Psoas muscle (tissue), 7 donors: ENCODE measurements at regions not wholly inside any gene's neighbourhood (a gene's known extent, or its start where the extent isn't known, plus 50 kb on each side); places are given as distances from the start of the nearest gene placed in this dataset.

Experiments used
- ATAC-seq, 4 donors: fragments of 200-7000 bp; cut with Tn5 transposase; one replicate each; pipeline ENCODE4 v1.9.1; 2020; ENCODE audit warnings: moderate library complexity in 3 of 4, mild to moderate bottlenecking in 2 of 4
- DNase-seq, 2 donors: peaks; one replicate each; pipeline ENCODE4 v3.0.0-alpha.2; 2020
- H3K27ac ChIP-seq: fragments of 200-600 bp; one replicate; pipeline ENCODE4 v1.8.0; 2022
- H3K27me3 ChIP-seq, 3 donors: fragments of 200-600 bp in 1 of 3; one replicate each; pipeline versions ENCODE4 v1.6.1 to v1.8.0; 2013 to 2022; ENCODE audit warnings: low read length in 2 of 3, mild to moderate bottlenecking in 2 of 3, moderate library complexity in 1 of 3; ENCODE audit not compliant: insufficient read depth in 3 of 3
- H3K36me3 ChIP-seq, 2 donors: fragments of 200-600 bp in 1 of 2; one replicate each; pipeline versions ENCODE4 v1.6.1 to v1.8.0; 2013 to 2022; ENCODE audit warnings: low read depth in 1 of 2, mild to moderate bottlenecking in 1 of 2, moderate library complexity in 1 of 2; ENCODE audit not compliant: insufficient read depth in 1 of 2
- H3K4me1 ChIP-seq: fragments of 200-600 bp; one replicate; pipeline ENCODE4 v1.8.0; 2022
- H3K4me3 ChIP-seq: fragments of 200-600 bp; one replicate; pipeline ENCODE4 v1.8.0; 2022; ENCODE audit warnings: mild to moderate bottlenecking
- H3K9me3 ChIP-seq: fragments of 200-600 bp; one replicate; pipeline ENCODE4 v1.8.0; 2022
- WGBS, 3 donors: extraction: QIAGEN DNeasy Blood & Tissue Kit; methylation state at CpG; one replicate each; pipeline versions ENCODE4 v1.1.6 to v1.1.7; 2013; 5-methylcytosine and 5-hydroxymethylcytosine counted together
- intact Hi-C, 2 donors: fragments of 100-400 bp; cut with DNase I; formaldehyde crosslinking; loops; one replicate each; pipeline versions ENCODE4 v1.11.0 to v1.14.2; 2022
- TF ChIP-seq, protein P1 (sequence below): fragments of 200-600 bp; IDR thresholded peaks from one replicate; pipeline ENCODE4 v1.8.0; 2022; ENCODE audit warnings: antibody characterized with exemption
- donor health status: healthy with polysubstance abuse.
- donor health status: DM: no; HTN: no; CAD: no; lungs with moderate emphysema.
- donor health status: Bipolar disorder and iron deficiency.
- donor health status: healthy.
- donor health status: DM: yes; HTN: yes; CAD: no.
- donor health status: DM: no; HTN: no; CAD: no.
- donor health status: DM: yes; HTN: yes; CAD: no.

DNA sequence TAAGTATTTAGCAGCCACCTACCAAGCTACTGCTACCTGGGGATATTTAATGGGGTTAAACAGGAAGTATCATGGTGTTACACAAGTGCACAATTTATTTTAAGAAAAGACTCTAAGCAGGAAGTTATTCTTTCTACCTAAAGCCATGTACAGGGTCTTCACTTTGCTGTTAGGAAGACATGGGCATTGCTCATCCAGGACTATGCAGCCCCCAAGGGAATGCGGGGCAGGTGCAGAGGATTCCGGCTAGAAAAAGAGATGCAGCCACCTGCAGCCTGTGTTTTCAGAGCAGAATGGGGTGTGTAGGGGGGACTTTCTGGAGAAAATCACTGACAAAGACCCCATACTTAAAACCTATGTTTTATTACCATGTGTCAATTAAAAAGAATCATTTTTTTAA is 399.1 kb upstream of the NOX3 start:
- 84 to 91% (median 86%) methylated on average over 2 of the region's 2 CpGs for WGBS, 3 donors
- TF ChIP-seq, protein P1, sequence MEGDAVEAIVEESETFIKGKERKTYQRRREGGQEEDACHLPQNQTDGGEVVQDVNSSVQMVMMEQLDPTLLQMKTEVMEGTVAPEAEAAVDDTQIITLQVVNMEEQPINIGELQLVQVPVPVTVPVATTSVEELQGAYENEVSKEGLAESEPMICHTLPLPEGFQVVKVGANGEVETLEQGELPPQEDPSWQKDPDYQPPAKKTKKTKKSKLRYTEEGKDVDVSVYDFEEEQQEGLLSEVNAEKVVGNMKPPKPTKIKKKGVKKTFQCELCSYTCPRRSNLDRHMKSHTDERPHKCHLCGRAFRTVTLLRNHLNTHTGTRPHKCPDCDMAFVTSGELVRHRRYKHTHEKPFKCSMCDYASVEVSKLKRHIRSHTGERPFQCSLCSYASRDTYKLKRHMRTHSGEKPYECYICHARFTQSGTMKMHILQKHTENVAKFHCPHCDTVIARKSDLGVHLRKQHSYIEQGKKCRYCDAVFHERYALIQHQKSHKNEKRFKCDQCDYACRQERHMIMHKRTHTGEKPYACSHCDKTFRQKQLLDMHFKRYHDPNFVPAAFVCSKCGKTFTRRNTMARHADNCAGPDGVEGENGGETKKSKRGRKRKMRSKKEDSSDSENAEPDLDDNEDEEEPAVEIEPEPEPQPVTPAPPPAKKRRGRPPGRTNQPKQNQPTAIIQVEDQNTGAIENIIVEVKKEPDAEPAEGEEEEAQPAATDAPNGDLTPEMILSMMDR: no peak
- Histone ChIP-seq H3K4me1 (no peaks in the 10 kb centered on the region), H3K36me3 (no peaks in the 10 kb centered on the region), H3K4me3 (no peak overlapping the region), H3K27me3 (no peaks in the 10 kb centered on the region), H3K9me3 (no peaks in the 10 kb centered on the region), H3K27ac (no peak overlapping the region)
- DNase-seq (no peak), ATAC-seq (no peak)
- intact Hi-C loops: no loop called here

GRCh38 chr6:155853011-155853410 is 397.4 kb upstream of the NOX3 start:
- ATAC-seq (no peak), DNase-seq (no peak)
- Histone ChIP-seq H3K9me3 (no peaks in the 10 kb centered on the region), H3K4me1 (no peaks in the 10 kb centered on the region), H3K27me3 (no peaks in the 10 kb centered on the region), H3K4me3 (no peak overlapping the region), H3K36me3 (no peaks in the 10 kb centered on the region), H3K27ac (no peak overlapping the region)
- TF ChIP-seq, protein P1: no peak
- intact Hi-C loops: no loop called here
- whole genome bisulfite sequencing, 3 donors: 73 to 82% (median 75%) methylated on average over 2 of the region's 2 CpGs

DNA sequence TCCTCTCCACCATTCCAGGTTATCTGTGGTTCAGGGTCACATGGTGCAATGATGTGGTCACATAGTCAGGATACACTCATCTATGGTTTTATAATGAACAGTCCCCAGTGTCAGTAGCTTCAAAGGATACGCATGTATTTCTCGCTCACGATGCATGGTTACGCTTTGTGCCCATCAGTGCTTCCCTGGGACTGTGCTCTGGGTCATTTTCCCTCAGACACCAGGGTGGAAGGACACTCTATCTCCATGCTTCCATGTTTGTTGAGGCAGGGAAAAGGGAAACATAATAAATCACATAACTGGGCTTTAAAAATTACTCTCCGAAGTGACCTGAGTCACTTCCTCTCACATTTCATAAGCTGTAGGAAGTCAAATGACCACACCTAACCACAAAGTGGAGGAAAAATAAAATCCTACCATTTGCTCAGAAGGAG is 394.8 kb upstream of the NOX3 start:
- no peak overlapping the region for H3K4me3 ChIP-seq
- ATAC-seq: no peak
- 63 to 71% (median 68%) methylated on average over 5 of the region's 5 CpGs for WGBS, 3 donors

GRCh38 chr6:155847711-155848110 is 392.1 kb upstream of the NOX3 start:
- no peaks in the 10 kb centered on the region for H3K4me1 ChIP-seq
- H3K36me3 ChIP-seq: no peaks in the 10 kb centered on the region
- TF ChIP-seq, protein P1: no peak
- H3K4me3 ChIP-seq: no peak overlapping the region
- WGBS, 3 donors: 68 to 76% (median 68%) methylated on average over 5 of the region's 5 CpGs
- no peak overlapping the region for H3K27ac ChIP-seq
- no peak for ATAC-seq
- DNase-seq: no peak
- intact Hi-C loops: no loop called here
- no peaks in the 10 kb centered on the region for H3K27me3 ChIP-seq
- H3K9me3 ChIP-seq: peaks cover 13% of the 10 kb centered on the region

More for the DNA sequence above, 394.8 kb upstream of the NOX3 start:
- Histone ChIP-seq H3K27ac (no peak overlapping the region), H3K27me3 (no peaks in the 10 kb centered on the region), H3K4me1 (no peaks in the 10 kb centered on the region), H3K36me3 (no peaks in the 10 kb centered on the region), H3K9me3 (peaks cover 6% of the 10 kb centered on the region)
- intact Hi-C loops: no loop called here
- no peak for DNase-seq
- TF ChIP-seq, protein P1: no peak

- WGBS, 3 donors: 84 to 88% (median 85%) methylated on average over 4 of the region's 4 CpGs
Observed at GRCh38 chr6:155837474-155837873, 381.8 kb upstream of the NOX3 start.

More at GRCh38 chr6:155837474-155837873, 381.8 kb upstream of the NOX3 start:
- Histone ChIP-seq H3K4me1 (no peaks in the 10 kb centered on the region), H3K36me3 (no peaks in the 10 kb centered on the region), H3K27ac (no peak overlapping the region), H3K9me3 (no peaks in the 10 kb centered on the region), H3K27me3 (no peaks in the 10 kb centered on the region), H3K4me3 (no peak overlapping the region)
- TF ChIP-seq, protein P1: no peak
- intact Hi-C loops: no loop called here
- no peak for DNase-seq
- ATAC-seq: no peak
